OCI-LY7 (cell line): ENCODE measurements at regions not wholly inside any gene's neighbourhood (a gene's known extent, or its start where the extent isn't known, plus 50 kb on each side); places are given as distances from the start of the nearest gene placed in this dataset.
"Not testable (repeated sequence)": the region's sequence is repeated elsewhere in the genome, so short reads cannot be mapped to it uniquely, and the experiment has no call there.

ENCODE experiments used
- BruUV-seq: library from RNA; stranded (reverse); fragments of 400-500 nt; replicated peaks from 2 replicates; lab custom pipeline; 2021; lab: Mats Ljungman, UMichigan
- CTCF ChIA-PET: fragments of 300-600 bp; sonication (Branson Sonifier 250); formaldehyde crosslinking; loops from one replicate; lab custom pipeline; 2022; ENCODE audit warnings: antibody characterized with exemption; ENCODE audit not compliant: unreplicated experiment; lab: Charles Lee
- POLR2A ChIA-PET: fragments of 300-600 bp; sonication (Branson Sonifier 250); formaldehyde crosslinking; loops from one replicate; lab custom pipeline; 2022; ENCODE audit warnings: antibody characterized with exemption; lab: Charles Lee
- DNase-seq: peaks from one replicate; pipeline ENCODE4 v3.0.0-alpha.2; 2015; ENCODE audit warnings: low spot score
- H2AFZ ChIP-seq: fragments of 200-600 bp; sonication (generic), shearing (Covaris generic); 2 replicates; pipeline ENCODE4 v1.6.1; 2014; ENCODE audit warnings: mild to moderate bottlenecking, antibody characterized with exemption, low read length, moderate library complexity
- H3K27ac ChIP-seq: fragments of 200-600 bp; sonication (generic); 2 replicates; pipeline ENCODE4 v1.5.1; 2014; ENCODE audit warnings: mixed run types, low read depth, mild to moderate bottlenecking, moderate library complexity, low read length, inconsistent platforms; ENCODE audit not compliant: poor library complexity, severe bottlenecking
- H3K36me3 ChIP-seq: fragments of 200-600 bp; sonication (generic); 2 replicates; pipeline ENCODE4 v1.6.1; 2014; ENCODE audit warnings: mild to moderate bottlenecking, antibody characterized with exemption, low read length, moderate library complexity, mixed read lengths; ENCODE audit not compliant: insufficient read depth
- H3K4me1 ChIP-seq: fragments of 200-600 bp; sonication (generic); 2 replicates; pipeline ENCODE4 v1.5.1; 2014; ENCODE audit warnings: mild to moderate bottlenecking, low read length; ENCODE audit not compliant: insufficient read depth, poor library complexity, severe bottlenecking
- H3K4me2 ChIP-seq: fragments of 200-600 bp; sonication (generic); 2 replicates; pipeline ENCODE4 v1.6.1; 2014; ENCODE audit warnings: mild to moderate bottlenecking, low read length
- H3K4me3 ChIP-seq: fragments of 200-600 bp; sonication (generic); 2 replicates; pipeline ENCODE4 v1.5.1; 2014; ENCODE audit warnings: mild to moderate bottlenecking, low read depth, low read length; ENCODE audit not compliant: poor library complexity, severe bottlenecking
- H3K79me2 ChIP-seq: fragments of 200-600 bp; sonication (generic); 2 replicates; pipeline ENCODE4 v1.6.1; 2016; ENCODE audit warnings: low read depth, mild to moderate bottlenecking, low read length, moderate library complexity, mixed read lengths; ENCODE audit not compliant: insufficient read depth
- H3K9me2 ChIP-seq: fragments of 200-600 bp; sonication (generic); 2 replicates; pipeline ENCODE4 v1.6.1; 2016; ENCODE audit warnings: mild to moderate bottlenecking, low read length, mixed read lengths; ENCODE audit not compliant: insufficient read depth
- H3K9me3 ChIP-seq: fragments of 200-600 bp; sonication (generic); 2 replicates; pipeline ENCODE4 v1.6.1; 2014; ENCODE audit warnings: mild to moderate bottlenecking, mixed run types, low read length, mixed read lengths
- H4K20me1 ChIP-seq: fragments of 200-600 bp; sonication (generic); 2 replicates; pipeline ENCODE4 v1.6.1; 2014; ENCODE audit warnings: mild to moderate bottlenecking, antibody characterized with exemption, low read length, moderate library complexity, mixed read lengths; ENCODE audit not compliant: insufficient read depth
- CTCF ChIP-seq: fragments of 200-600 bp; sonication (generic); conservative IDR thresholded peaks from 2 replicates; pipeline ENCODE4 v1.5.1; 2014; ENCODE audit warnings: mild to moderate bottlenecking, antibody characterized with exemption, low read length, moderate library complexity, mixed read lengths
- EZH2phosphoT487 ChIP-seq: fragments of 200-600 bp; sonication (generic); IDR thresholded peaks from 2 replicates; pipeline ENCODE4 v1.6.1; 2018; ENCODE audit warnings: low read depth, borderline replicate concordance, mild to moderate bottlenecking, mixed run types, antibody characterized with exemption, low read length, moderate library complexity, mixed read lengths
- intact Hi-C: fragments of 100-400 bp; cut with micrococcal nuclease; formaldehyde crosslinking; loops from one replicate; pipeline ENCODE4 v1.10.0; 2022; ENCODE audit not compliant: unreplicated experiment

DNA sequence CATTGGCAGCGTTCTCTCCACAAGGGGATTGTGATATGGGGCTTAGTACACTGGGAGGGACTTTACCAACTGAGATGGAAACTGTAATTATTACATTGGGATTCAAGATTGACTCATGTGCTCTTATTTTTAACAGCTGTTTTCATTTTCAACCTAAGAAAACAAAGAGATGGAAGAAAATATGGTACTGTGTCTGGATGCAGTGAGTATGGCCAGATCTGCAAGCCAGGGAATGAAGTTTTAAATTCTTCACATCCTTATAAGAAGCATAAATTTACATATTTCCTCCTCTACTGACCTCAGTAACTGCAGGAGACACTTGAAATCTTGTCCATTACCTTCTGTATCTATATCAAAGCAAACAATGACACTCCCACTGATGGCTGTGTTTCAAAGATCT, 81.5 kb upstream of the EDEM3 start:
- POLR2A ChIA-PET, result interaction anchor here (0.8 to 1.0 kb wide), 2 partner anchors 8 to 17 kb away, joined by 3 read pairs; no protein-coding TSS in a partner anchor
- Histone ChIP-seq H3K4me2 (no peak overlapping the region), H3K4me3 (no peak overlapping the region), H2AFZ (no peak overlapping the region), H3K36me3 (no peaks in the 10 kb centered on the region), H3K27ac (no peak overlapping the region), H3K9me3 (no peaks in the 10 kb centered on the region), H3K9me2 (no peaks in the 10 kb centered on the region), H4K20me1 (no peaks in the 10 kb centered on the region), H3K79me2 (no peaks in the 10 kb centered on the region), H3K4me1 (peaks cover 14% of the 10 kb centered on the region)
- BruUV-seq, result no TSS peak
- CTCF ChIA-PET, result no interaction called here
- DNase-seq, result no peak
- intact Hi-C loops, result no loop called here
- TF ChIP-seq CTCF, result no peak
- TF ChIP-seq EZH2phosphoT487, result no peak

- peaks cover 14% of the 10 kb centered on the region for H3K4me1 ChIP-seq
- DNase-seq, intact Hi-C loops, H3K36me3 ChIP-seq, H3K9me3 ChIP-seq, POLR2A ChIA-PET, H3K27ac ChIP-seq, H3K4me3 ChIP-seq, H3K79me2 ChIP-seq, H2AFZ ChIP-seq, BruUV-seq, CTCF ChIA-PET, H3K9me2 ChIP-seq, H3K4me2 ChIP-seq, H4K20me1 ChIP-seq: not testable (repeated sequence)
Observed at GRCh38 chr1:184833994-184834393, 79.3 kb upstream of the EDEM3 start.

- DNase-seq, result no peak
- POLR2A ChIA-PET, result interaction anchor here (0.6 to 0.9 kb wide), 2 partner anchors 26 to 39 kb away, joined by 3 read pairs; no protein-coding TSS in a partner anchor
- BruUV-seq, result no TSS peak
- intact Hi-C loops, result no loop called here
- Histone ChIP-seq H4K20me1 (no peaks in the 10 kb centered on the region), H3K9me2 (no peaks in the 10 kb centered on the region), H3K4me2 (no peak overlapping the region), H2AFZ (no peak overlapping the region), H3K4me3 (no peak overlapping the region), H3K36me3 (no peaks in the 10 kb centered on the region), H3K27ac (no peak overlapping the region), H3K79me2 (no peaks in the 10 kb centered on the region), H3K4me1 (peaks cover 14% of the 10 kb centered on the region), H3K9me3 (no peaks in the 10 kb centered on the region)
- CTCF ChIA-PET, result no interaction called here
- TF ChIP-seq CTCF (no peak), EZH2phosphoT487 (no peak)
Observed at GRCh38 chr1:184832517-184832916, 77.9 kb upstream of the EDEM3 start.

GRCh38 chr1:184829496-184829895, 74.8 kb upstream of the EDEM3 start:
- CTCF ChIA-PET, H3K9me2 ChIP-seq, H2AFZ ChIP-seq, H3K4me3 ChIP-seq, H3K4me2 ChIP-seq, H3K9me3 ChIP-seq, intact Hi-C loops, H3K27ac ChIP-seq, H3K79me2 ChIP-seq, DNase-seq, H3K4me1 ChIP-seq, BruUV-seq, H4K20me1 ChIP-seq, H3K36me3 ChIP-seq: not testable (repeated sequence)
- POLR2A ChIA-PET, result interaction anchor here (0.5 kb wide), 1 partner anchor 74 kb away, joined by 3 read pairs; no protein-coding TSS in a partner anchor
